Fibroblast of lung (primary cell): ENCODE measurements at regions not wholly inside any gene's neighbourhood (a gene's known extent, or its start where the extent isn't known, plus 50 kb on each side); places are given as distances from the start of the nearest gene placed in this dataset.

Source experiments
- DNase-seq, 2 donors: peaks; one replicate each; pipeline versions ENCODE4 v3.0.0 to v3.0.0-alpha.2; 2010; ENCODE audit warnings: low read depth in 2 of 2
- H2AFZ ChIP-seq: 2 replicates; pipeline ENCODE4 v1.5.1; 2012; ENCODE audit warnings: low read length, control low read depth, inconsistent platforms
- H3K27ac ChIP-seq: 2 replicates; pipeline ENCODE4 v1.5.1; 2011; ENCODE audit warnings: low read length, control low read depth; ENCODE audit not compliant: insufficient read depth
- H3K27me3 ChIP-seq: 2 replicates; pipeline ENCODE4 v1.5.1; 2011; ENCODE audit warnings: mild to moderate bottlenecking, low read length; ENCODE audit not compliant: control insufficient read depth, insufficient read depth
- H3K36me3 ChIP-seq: 2 replicates; pipeline ENCODE4 v1.5.1; 2011; ENCODE audit warnings: low read length; ENCODE audit not compliant: control insufficient read depth, insufficient read depth
- H3K4me1 ChIP-seq: 2 replicates; pipeline ENCODE4 v1.5.1; 2011; ENCODE audit warnings: low read length; ENCODE audit not compliant: control insufficient read depth, insufficient read depth; ENCODE audit errors: extremely low read depth
- H3K4me2 ChIP-seq: 2 replicates; pipeline ENCODE4 v1.5.1; 2011; ENCODE audit warnings: low read length, control low read depth; ENCODE audit not compliant: insufficient read depth; ENCODE audit errors: extremely low read depth
- H3K4me3 ChIP-seq, 4 experiments: fragments of 200-600 bp in 1 of 4; sonication (generic) in 1 of 4; replicated peaks in 1 of 4; 2 replicates each; pipeline ENCODE4 v1.5.1; 2011 to 2016; ENCODE audit warnings: low read length in 4 of 4, low read depth in 3 of 4, mild to moderate bottlenecking in 3 of 4, control low read depth in 2 of 4, inconsistent platforms in 1 of 4, mixed read lengths in 1 of 4; ENCODE audit not compliant: insufficient read depth in 1 of 4; ENCODE audit errors: control extremely low read depth in 1 of 4
- H3K79me2 ChIP-seq: 2 replicates; pipeline ENCODE4 v1.5.1; 2012; ENCODE audit warnings: mild to moderate bottlenecking, low read length, inconsistent platforms; ENCODE audit not compliant: control insufficient read depth, insufficient read depth
- H3K9ac ChIP-seq: 2 replicates; pipeline ENCODE4 v1.5.1; 2011; ENCODE audit warnings: mild to moderate bottlenecking, low read length, control low read depth; ENCODE audit not compliant: insufficient read depth
- H3K9me3 ChIP-seq: 2 replicates; pipeline ENCODE4 v1.5.1; 2012; ENCODE audit warnings: low read depth, low read length; ENCODE audit not compliant: control insufficient read depth, insufficient read depth
- H4K20me1 ChIP-seq: 2 replicates; pipeline ENCODE4 v1.5.1; 2011; ENCODE audit warnings: low read length; ENCODE audit not compliant: control insufficient read depth, insufficient read depth; ENCODE audit errors: extremely low read depth
- CTCF ChIP-seq, 2 donors: IDR thresholded peaks in 1 of 2; conservative IDR thresholded peaks in 1 of 2; 1 replicate in 1 of 2; 2 replicates in 1 of 2; pipeline ENCODE4 v1.5.1; 2011 to 2012; ENCODE audit warnings: low read length in 2 of 2, control low read depth in 1 of 2, inconsistent platforms in 1 of 2, low read depth in 1 of 2, mild to moderate bottlenecking in 1 of 2
- EZH2 ChIP-seq: IDR thresholded peaks from 2 replicates; pipeline ENCODE4 v1.5.1; 2012; ENCODE audit warnings: low read length, control low read depth, mild to moderate bottlenecking; ENCODE audit errors: missing control alignments

GRCh38 chr4:177987896-177988295, 545.7 kb upstream of the AGA start:
- H3K79me2 ChIP-seq, result no peaks in the 10 kb centered on the region
- no peaks in the 10 kb centered on the region for H3K4me1 ChIP-seq
- no peak overlapping the region for H3K9ac ChIP-seq
- no peak overlapping the region for H3K4me3 ChIP-seq
- H4K20me1 ChIP-seq, result no peaks in the 10 kb centered on the region
- no peaks in the 10 kb centered on the region for H3K27me3 ChIP-seq
- H3K9me3 ChIP-seq, result no peaks in the 10 kb centered on the region
- no peak overlapping the region for H3K27ac ChIP-seq
- DNase-seq, result no peak
- no peaks in the 10 kb centered on the region for H3K36me3 ChIP-seq
- no peak for TF ChIP-seq CTCF (conservative IDR thresholded peaks at IDR 0.05 in 1 of 2, IDR thresholded peaks at IDR 0.05 in 1 of 2; ENCODE audit: low read depth in 1 of 2, low read length in 2 of 2)
- no peak for TF ChIP-seq EZH2
- H3K4me2 ChIP-seq, result no peak overlapping the region
- no peak overlapping the region for H2AFZ ChIP-seq

GRCh38 chr4:177989503-177990201, 547.4 kb upstream of the AGA start:
- no peaks in the 10 kb centered on the region for H3K9me3 ChIP-seq

GRCh38 chr4:178003098-178003657, 560.9 kb upstream of the AGA start:
- no peaks in the 10 kb centered on the region for H3K4me1 ChIP-seq
- no peak overlapping the region for H3K4me3 ChIP-seq
- H3K9ac ChIP-seq, result no peak overlapping the region
- DNase-seq, result no peak
- no peaks in the 10 kb centered on the region for H4K20me1 ChIP-seq
- H3K4me2 ChIP-seq, result no peak overlapping the region
- no peaks in the 10 kb centered on the region for H3K9me3 ChIP-seq
- TF ChIP-seq EZH2 (no peak), CTCF (conservative IDR thresholded peaks at IDR 0.05 in 1 of 2, IDR thresholded peaks at IDR 0.05 in 1 of 2; ENCODE audit: low read depth in 1 of 2, low read length in 2 of 2) (no peak)
- H3K36me3 ChIP-seq, result no peaks in the 10 kb centered on the region
- no peaks in the 10 kb centered on the region for H3K27me3 ChIP-seq
- no peaks in the 10 kb centered on the region for H3K79me2 ChIP-seq
- no peak overlapping the region for H3K27ac ChIP-seq
- H2AFZ ChIP-seq, result no peak overlapping the region

More at GRCh38 chr4:177989503-177990201, 547.4 kb upstream of the AGA start:
- Histone ChIP-seq H4K20me1 (no peaks in the 10 kb centered on the region), H3K4me1 (no peaks in the 10 kb centered on the region), H3K4me3 (no peak overlapping the region), H3K79me2 (no peaks in the 10 kb centered on the region), H3K27me3 (no peaks in the 10 kb centered on the region), H3K36me3 (no peaks in the 10 kb centered on the region), H3K27ac (no peak overlapping the region), H2AFZ (no peak overlapping the region), H3K4me2 (no peak overlapping the region), H3K9ac (no peak overlapping the region)
- DNase-seq, result no peak
- TF ChIP-seq EZH2 (no peak), CTCF (conservative IDR thresholded peaks at IDR 0.05 in 1 of 2, IDR thresholded peaks at IDR 0.05 in 1 of 2; ENCODE audit: low read depth in 1 of 2, low read length in 2 of 2) (no peak)
